Upper lobe of left lung (tissue), 4 donors: ENCODE measurements at regions not wholly inside any gene's neighbourhood (a gene's known extent, or its start where the extent isn't known, plus 50 kb on each side); places are given as distances from the start of the nearest gene placed in this dataset.

Source experiments
- EP300 ChIP-seq, 4 donors: sonication (generic); formaldehyde crosslinking; IDR thresholded peaks; one replicate each; pipeline ENCODE4 v1.5.1; 2017; ENCODE audit warnings: antibody characterized with exemption in 4 of 4, control low read depth in 2 of 4
- POLR2A ChIP-seq, 4 donors: fragments of 450-650 bp; IDR thresholded peaks; one replicate each; pipeline ENCODE4 v1.5.1; 2016 to 2017; ENCODE audit warnings: antibody characterized with exemption in 4 of 4, mild to moderate bottlenecking in 2 of 4
- POLR2AphosphoS5 ChIP-seq, 2 donors: sonication (generic); formaldehyde crosslinking; IDR thresholded peaks; one replicate each; pipeline ENCODE4 v1.5.1; 2017; ENCODE audit warnings: antibody characterized with exemption in 2 of 2
- TF ChIP-seq, protein P1 (sequence below), 6 experiments: fragments of 450-650 bp in 4 of 6; fragments of 200-600 bp in 2 of 6; sonication (generic) in 2 of 6; IDR thresholded peaks; one replicate each; pipeline ENCODE4 v1.5.1; 2016 to 2019; ENCODE audit warnings: antibody characterized with exemption in 6 of 6

DNA sequence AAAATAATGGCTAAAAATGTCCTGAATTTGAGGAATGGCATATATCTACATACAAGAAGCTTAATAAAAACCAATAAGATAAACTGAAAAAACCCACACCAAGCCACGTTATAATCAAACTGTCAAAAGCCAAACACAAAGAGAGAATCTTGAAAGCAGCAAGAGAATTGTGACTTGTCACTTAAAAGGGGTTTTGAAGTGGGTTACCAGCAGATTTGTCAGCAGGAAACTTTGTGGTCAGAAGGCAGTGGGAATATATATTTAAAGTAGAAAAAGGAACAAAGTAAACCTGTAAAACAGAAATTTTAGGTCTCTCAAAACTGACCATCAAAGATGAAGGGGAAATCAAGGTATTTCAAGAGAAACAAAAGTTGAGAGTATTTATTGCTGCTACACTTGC, 171.9 kb upstream of the CNTNAP5 start:
- TF ChIP-seq, protein P1, sequence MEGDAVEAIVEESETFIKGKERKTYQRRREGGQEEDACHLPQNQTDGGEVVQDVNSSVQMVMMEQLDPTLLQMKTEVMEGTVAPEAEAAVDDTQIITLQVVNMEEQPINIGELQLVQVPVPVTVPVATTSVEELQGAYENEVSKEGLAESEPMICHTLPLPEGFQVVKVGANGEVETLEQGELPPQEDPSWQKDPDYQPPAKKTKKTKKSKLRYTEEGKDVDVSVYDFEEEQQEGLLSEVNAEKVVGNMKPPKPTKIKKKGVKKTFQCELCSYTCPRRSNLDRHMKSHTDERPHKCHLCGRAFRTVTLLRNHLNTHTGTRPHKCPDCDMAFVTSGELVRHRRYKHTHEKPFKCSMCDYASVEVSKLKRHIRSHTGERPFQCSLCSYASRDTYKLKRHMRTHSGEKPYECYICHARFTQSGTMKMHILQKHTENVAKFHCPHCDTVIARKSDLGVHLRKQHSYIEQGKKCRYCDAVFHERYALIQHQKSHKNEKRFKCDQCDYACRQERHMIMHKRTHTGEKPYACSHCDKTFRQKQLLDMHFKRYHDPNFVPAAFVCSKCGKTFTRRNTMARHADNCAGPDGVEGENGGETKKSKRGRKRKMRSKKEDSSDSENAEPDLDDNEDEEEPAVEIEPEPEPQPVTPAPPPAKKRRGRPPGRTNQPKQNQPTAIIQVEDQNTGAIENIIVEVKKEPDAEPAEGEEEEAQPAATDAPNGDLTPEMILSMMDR (IDR thresholded peaks at IDR 0.05): no peak
- TF ChIP-seq POLR2AphosphoS5 (IDR thresholded peaks at IDR 0.05) (no peak), POLR2A (IDR thresholded peaks at IDR 0.05) (no peak), EP300 (IDR thresholded peaks at IDR 0.05) (no peak)
